Aorta (tissue), 5 donors: ENCODE measurements at regions not wholly inside any gene's neighbourhood (a gene's known extent, or its start where the extent isn't known, plus 50 kb on each side); places are given as distances from the start of the nearest gene placed in this dataset.

Experiments
- ATAC-seq: fragments of 200-7000 bp; cut with Tn5 transposase; one replicate; pipeline ENCODE4 v1.9.1; 2022; ENCODE audit warnings: moderate library complexity; ENCODE audit not compliant: low FRiP score
- DNase-seq, 2 donors: peaks; one replicate each; pipeline ENCODE4 v3.0.0-alpha.2; 2020
- H3K27ac ChIP-seq, 2 donors: one replicate each; pipeline ENCODE4 v1.5.1; 2013; ENCODE audit warnings: low read length in 2 of 2, mild to moderate bottlenecking in 2 of 2, moderate library complexity in 2 of 2, control low read depth in 1 of 2, inconsistent platforms in 1 of 2, low read depth in 1 of 2
- H3K27me3 ChIP-seq, 2 donors: one replicate each; pipeline ENCODE4 v1.6.1; 2013; ENCODE audit warnings: control low read depth in 1 of 2, low read length in 1 of 2, mild to moderate bottlenecking in 1 of 2, moderate library complexity in 1 of 2; ENCODE audit not compliant: insufficient read depth in 2 of 2, control insufficient read depth in 1 of 2
- H3K36me3 ChIP-seq, 2 donors: one replicate each; pipeline ENCODE4 v1.6.1; 2013; ENCODE audit warnings: control low read depth in 1 of 2, low read length in 1 of 2, mild to moderate bottlenecking in 1 of 2; ENCODE audit not compliant: insufficient read depth in 2 of 2, control insufficient read depth in 1 of 2
- H3K4me1 ChIP-seq, 2 donors: one replicate each; pipeline ENCODE4 v1.6.1; 2013; ENCODE audit warnings: low read length in 2 of 2, control low read depth in 1 of 2, mild to moderate bottlenecking in 1 of 2, moderate library complexity in 1 of 2; ENCODE audit not compliant: insufficient read depth in 2 of 2, control insufficient read depth in 1 of 2
- H3K4me3 ChIP-seq, 2 donors: one replicate each; pipeline ENCODE4 v1.5.1; 2013; ENCODE audit warnings: low read length in 2 of 2, control low read depth in 1 of 2, mild to moderate bottlenecking in 1 of 2
- H3K9me3 ChIP-seq: one replicate; pipeline ENCODE4 v1.6.1; 2013; ENCODE audit warnings: mild to moderate bottlenecking, low read length; ENCODE audit not compliant: control insufficient read depth
- WGBS, 2 donors: extraction: QIAGEN DNeasy Blood & Tissue Kit; methylation state at CpG; one replicate each; pipeline ENCODE4 v1.1.7; 2013; 5-methylcytosine and 5-hydroxymethylcytosine counted together
- intact Hi-C, 2 donors: fragments of 100-400 bp; cut with DNase I; formaldehyde crosslinking; loops; one replicate each; pipeline versions ENCODE4 v1.14.2 to v1.15.0; 2022
- donor health status: healthy with polysubstance abuse.
- donor health status: Bipolar disorder and iron deficiency.
- donor health status: DM: no; HTN: no; CAD: no.
- donor health status: DM: no; HTN: no; CAD: no.
- donor health status: DM: yes; HTN: yes; CAD: no.

- Histone ChIP-seq H3K27ac (no peak overlapping the region), H3K4me1 (no peaks in the 10 kb centered on the region), H3K27me3 (no peaks in the 10 kb centered on the region), H3K36me3 (no peaks in the 10 kb centered on the region), H3K4me3 (no peak overlapping the region), H3K9me3 (no peaks in the 10 kb centered on the region)
- ATAC-seq (no peak), DNase-seq (no peak)
- intact Hi-C loops = no loop called here
- whole genome bisulfite sequencing, 2 donors = 80 to 84% methylated on average over 4 of the region's 4 CpGs
These were observed 1224.1 kb upstream of the CADM2 start for GRCh38 chr3:83734656-83735055.

DNA sequence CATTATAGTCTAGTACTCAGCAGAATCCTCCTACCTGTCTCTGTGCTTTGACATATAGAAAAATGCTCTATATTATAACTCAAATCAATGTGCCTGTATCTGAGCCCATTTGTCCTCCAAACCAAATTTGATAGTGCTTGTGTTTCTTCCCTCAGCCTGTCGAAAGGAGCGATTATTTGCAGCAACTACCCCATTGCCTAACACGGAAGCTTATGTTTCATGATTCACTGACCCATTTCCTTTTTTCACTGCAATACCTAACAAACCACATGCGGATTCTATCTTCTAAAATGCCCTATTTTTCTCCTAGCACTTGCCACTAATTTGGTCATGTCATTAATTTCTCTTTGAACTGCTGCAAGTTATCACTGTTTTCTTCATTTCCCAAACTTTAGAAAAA is 1220.6 kb upstream of the CADM2 start:
- H3K9me3 ChIP-seq = peaks cover 2% of the 10 kb centered on the region
- 68 to 69% methylated on average over 4 of the region's 4 CpGs for WGBS, 2 donors
- H3K27ac ChIP-seq = no peak overlapping the region
- DNase-seq (no peak), ATAC-seq (no peak)
- no peaks in the 10 kb centered on the region for H3K27me3 ChIP-seq
- H3K4me3 ChIP-seq = no peak overlapping the region
- no peaks in the 10 kb centered on the region for H3K4me1 ChIP-seq
- no peaks in the 10 kb centered on the region for H3K36me3 ChIP-seq
- intact Hi-C loops = no loop called here

DNA sequence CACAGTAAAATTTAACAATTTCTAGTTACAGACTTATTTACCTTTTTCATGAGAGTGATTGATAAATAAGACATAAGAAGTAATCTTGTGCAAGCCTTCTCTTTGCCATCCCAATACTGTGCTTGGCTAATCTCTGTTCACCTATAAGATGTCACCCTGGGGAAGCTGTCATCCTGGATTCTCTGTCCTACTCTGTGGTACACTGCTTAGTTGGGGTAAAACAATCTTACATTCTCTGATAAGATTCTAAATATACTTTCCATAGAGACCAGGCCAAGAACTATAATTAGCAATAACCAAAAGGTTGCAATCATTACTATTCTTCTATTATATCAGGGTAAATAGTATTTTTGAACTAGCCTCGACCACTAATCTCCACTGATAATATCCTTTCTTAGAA is 1218.3 kb upstream of the CADM2 start:
- no peak overlapping the region for H3K4me3 ChIP-seq
- intact Hi-C loops = no loop called here
- no peaks in the 10 kb centered on the region for H3K36me3 ChIP-seq
- H3K9me3 ChIP-seq = peaks cover 2% of the 10 kb centered on the region
- ATAC-seq = no peak
- H3K27me3 ChIP-seq = no peaks in the 10 kb centered on the region
- H3K4me1 ChIP-seq = no peaks in the 10 kb centered on the region
- no peak for DNase-seq
- 27 to 35% methylated on average over 1 of the region's 1 CpG for WGBS, 2 donors
- H3K27ac ChIP-seq = no peak overlapping the region

DNA sequence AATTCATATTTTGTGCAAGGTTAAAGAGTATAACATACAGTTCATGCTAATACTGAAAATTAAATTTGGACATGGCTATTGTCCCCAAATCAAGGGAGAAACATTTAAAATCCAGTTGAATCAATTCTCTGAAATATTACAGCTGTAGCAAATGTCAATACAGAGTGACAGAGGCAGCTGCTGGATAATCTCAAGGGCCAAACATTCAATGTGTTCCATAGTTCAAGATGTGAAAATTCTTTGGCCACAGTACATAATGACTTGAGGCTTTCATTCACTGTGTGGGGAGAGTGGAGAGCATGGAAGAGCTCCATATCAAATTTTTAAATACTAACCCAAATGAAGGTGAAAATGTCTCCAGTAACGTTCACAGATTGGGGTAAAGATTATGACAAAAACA is 1192.8 kb upstream of the CADM2 start:
- DNase-seq (no peak), ATAC-seq (no peak)
- no peaks in the 10 kb centered on the region for H3K36me3 ChIP-seq
- H3K4me3 ChIP-seq = no peak overlapping the region
- H3K9me3 ChIP-seq = no peaks in the 10 kb centered on the region
- no peak overlapping the region for H3K27ac ChIP-seq
- WGBS, 2 donors = 70 to 71% methylated on average over 1 of the region's 1 CpG
- no peaks in the 10 kb centered on the region for H3K27me3 ChIP-seq
- intact Hi-C loops = no loop called here
- H3K4me1 ChIP-seq = no peaks in the 10 kb centered on the region

DNA sequence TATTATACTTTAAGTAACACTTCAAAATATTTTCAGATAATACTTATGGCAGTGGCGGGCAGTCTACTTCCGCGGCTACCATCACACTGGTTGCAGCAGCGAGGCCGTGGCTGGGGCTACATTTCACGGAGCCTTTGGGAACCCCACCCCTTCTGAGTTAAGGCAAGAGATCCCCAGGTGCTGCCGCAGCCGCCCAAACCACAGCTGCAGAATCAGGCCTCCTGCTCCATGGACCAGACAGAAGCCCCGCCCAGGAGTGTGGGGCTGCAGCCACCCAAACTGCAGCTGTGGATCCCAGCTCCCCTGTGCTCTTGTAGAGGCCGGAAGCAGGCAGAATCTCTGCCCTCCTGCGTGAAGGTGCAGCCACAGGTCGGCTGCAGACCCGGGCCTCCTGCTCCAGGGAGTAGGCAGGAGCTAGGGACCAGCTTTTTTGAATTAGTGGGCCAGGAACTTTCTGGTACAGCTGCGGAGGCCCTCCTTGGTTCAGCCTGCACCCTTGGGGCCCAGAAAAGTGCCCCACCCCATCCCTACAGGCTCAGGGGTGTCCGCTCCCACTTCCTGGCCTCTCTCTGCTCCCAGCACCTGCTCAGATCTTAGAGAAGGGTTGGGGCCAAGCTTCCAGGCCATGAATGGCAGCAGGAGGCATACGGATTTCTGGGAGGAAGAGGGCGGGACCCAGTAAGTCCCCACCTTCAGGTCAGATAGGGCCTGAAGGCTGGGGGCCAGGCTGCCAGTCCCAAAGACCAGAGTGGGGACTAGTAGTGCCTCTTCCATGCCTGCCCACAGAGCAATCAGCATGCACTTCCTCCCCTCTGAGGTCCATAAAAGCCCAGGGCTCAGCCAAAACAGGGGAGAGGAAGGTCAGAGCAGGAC is 1188.8 kb upstream of the CADM2 start:
- H3K4me1 ChIP-seq = no peaks in the 10 kb centered on the region
- ATAC-seq (no peak), DNase-seq (peak in 1 of 2 donors; percentile 43)
- H3K9me3 ChIP-seq = no peaks in the 10 kb centered on the region
- H3K27ac ChIP-seq = no peak overlapping the region
- intact Hi-C loops = no loop called here
- no peak overlapping the region for H3K4me3 ChIP-seq
- no peaks in the 10 kb centered on the region for H3K36me3 ChIP-seq
- WGBS, 2 donors = 91 to 94% methylated on average over 17 of the region's 17 CpGs
- no peaks in the 10 kb centered on the region for H3K27me3 ChIP-seq

GRCh38 chr3:83770664-83771402 is 1188.0 kb upstream of the CADM2 start:
- ATAC-seq = no peak

DNA sequence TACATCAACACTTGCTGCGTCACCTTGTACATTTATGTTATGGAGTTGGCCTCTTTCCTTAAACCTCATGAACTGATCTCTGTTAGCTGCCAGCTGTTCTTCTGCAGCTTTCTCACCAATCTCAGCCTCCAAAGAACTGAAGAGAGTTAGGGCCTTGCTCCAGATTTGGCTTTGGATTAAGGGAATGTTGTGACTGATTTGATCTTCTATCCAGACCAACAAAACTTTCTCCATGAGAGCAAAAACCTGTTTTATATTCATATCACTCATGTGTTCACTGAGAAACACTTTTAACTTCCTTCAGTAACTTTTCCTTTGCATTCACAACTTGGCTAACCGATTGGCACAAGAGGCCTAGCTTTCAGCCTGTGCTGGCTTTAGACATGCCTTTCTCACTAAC is 1156.0 kb upstream of the CADM2 start:
- H3K4me1 ChIP-seq = no peaks in the 10 kb centered on the region
- DNase-seq (no peak), ATAC-seq (no peak)
- H3K27me3 ChIP-seq = no peaks in the 10 kb centered on the region
- WGBS, 2 donors = 86 to 88% methylated on average over 2 of the region's 2 CpGs
- H3K9me3 ChIP-seq = no peaks in the 10 kb centered on the region
- intact Hi-C loops = no loop called here
- no peak overlapping the region for H3K27ac ChIP-seq
- H3K36me3 ChIP-seq = no peaks in the 10 kb centered on the region
- H3K4me3 ChIP-seq = no peak overlapping the region

More at GRCh38 chr3:83770664-83771402, 1188.0 kb upstream of the CADM2 start:
- no peaks in the 10 kb centered on the region for H3K27me3 ChIP-seq
- H3K4me3 ChIP-seq = no peak overlapping the region
- DNase-seq = no peak
- 35 to 46% methylated on average over 7 of the region's 7 CpGs for WGBS, 2 donors
- intact Hi-C loops = no loop called here
- H3K27ac ChIP-seq = no peak overlapping the region
- H3K4me1 ChIP-seq = no peaks in the 10 kb centered on the region
- H3K36me3 ChIP-seq = no peaks in the 10 kb centered on the region
- H3K9me3 ChIP-seq = no peaks in the 10 kb centered on the region

DNA sequence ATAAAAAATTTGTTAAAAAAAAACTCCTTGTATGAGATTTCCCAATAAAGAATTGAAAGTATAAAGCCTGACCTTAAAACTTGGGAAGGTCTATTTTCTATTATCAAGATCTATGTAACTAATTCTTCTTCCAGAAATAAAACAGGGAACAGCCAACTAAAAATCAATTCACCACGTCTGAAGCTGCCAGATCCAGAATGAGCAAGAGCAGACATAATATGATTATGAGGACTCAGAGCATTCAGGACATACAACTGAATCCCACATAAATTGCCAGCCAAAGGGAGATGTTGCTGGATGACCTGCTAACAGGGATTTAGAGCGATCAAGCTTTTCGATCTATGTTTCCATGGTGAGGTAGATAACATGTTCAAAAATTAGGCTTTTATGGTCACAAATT is 1151.3 kb upstream of the CADM2 start:
- Histone ChIP-seq H3K4me1 (no peaks in the 10 kb centered on the region), H3K9me3 (no peaks in the 10 kb centered on the region), H3K27me3 (no peaks in the 10 kb centered on the region), H3K36me3 (no peaks in the 10 kb centered on the region), H3K4me3 (no peak overlapping the region), H3K27ac (no peak overlapping the region)
- 76 to 81% methylated on average over 3 of the region's 3 CpGs for WGBS, 2 donors
- DNase-seq (no peak), ATAC-seq (no peak)
- intact Hi-C loops = no loop called here

GRCh38 chr3:83813176-83813575 is 1145.6 kb upstream of the CADM2 start:
- Histone ChIP-seq H3K4me1 (no peaks in the 10 kb centered on the region), H3K9me3 (peaks cover 3% of the 10 kb centered on the region), H3K4me3 (no peak overlapping the region), H3K27me3 (no peaks in the 10 kb centered on the region), H3K36me3 (no peaks in the 10 kb centered on the region), H3K27ac (no peak overlapping the region)
- peak; percentile 11 for ATAC-seq
- WGBS, 2 donors = 91 to 92% methylated on average over 3 of the region's 3 CpGs
- intact Hi-C loops = no loop called here
- no peak for DNase-seq
